ENCODE measurements at regions not wholly inside any gene's neighbourhood (a gene's known extent, or its start where the extent isn't known, plus 50 kb on each side); places are given as distances from the start of the nearest gene placed in this dataset.

DNA sequence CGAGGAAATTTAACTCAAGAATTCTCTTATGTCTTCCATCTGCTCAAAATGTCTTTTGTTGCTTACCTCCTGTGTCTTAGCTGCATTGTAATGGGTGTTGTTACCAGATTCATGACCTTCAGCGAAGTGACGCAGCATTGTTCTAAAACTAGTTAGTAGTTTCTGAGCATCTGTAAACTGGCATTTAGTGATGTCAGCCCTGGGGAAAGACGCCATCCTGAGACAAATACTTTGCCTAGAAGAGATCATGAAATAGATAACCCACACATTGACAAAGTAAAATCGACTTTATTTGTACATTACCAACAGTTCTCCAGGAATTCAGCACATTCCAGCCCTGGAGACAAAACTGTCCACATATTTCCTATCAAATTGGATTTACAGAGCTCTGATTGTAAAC is 87.8 kb downstream of the GPAM start:
- TF ChIP-seq, protein P1, sequence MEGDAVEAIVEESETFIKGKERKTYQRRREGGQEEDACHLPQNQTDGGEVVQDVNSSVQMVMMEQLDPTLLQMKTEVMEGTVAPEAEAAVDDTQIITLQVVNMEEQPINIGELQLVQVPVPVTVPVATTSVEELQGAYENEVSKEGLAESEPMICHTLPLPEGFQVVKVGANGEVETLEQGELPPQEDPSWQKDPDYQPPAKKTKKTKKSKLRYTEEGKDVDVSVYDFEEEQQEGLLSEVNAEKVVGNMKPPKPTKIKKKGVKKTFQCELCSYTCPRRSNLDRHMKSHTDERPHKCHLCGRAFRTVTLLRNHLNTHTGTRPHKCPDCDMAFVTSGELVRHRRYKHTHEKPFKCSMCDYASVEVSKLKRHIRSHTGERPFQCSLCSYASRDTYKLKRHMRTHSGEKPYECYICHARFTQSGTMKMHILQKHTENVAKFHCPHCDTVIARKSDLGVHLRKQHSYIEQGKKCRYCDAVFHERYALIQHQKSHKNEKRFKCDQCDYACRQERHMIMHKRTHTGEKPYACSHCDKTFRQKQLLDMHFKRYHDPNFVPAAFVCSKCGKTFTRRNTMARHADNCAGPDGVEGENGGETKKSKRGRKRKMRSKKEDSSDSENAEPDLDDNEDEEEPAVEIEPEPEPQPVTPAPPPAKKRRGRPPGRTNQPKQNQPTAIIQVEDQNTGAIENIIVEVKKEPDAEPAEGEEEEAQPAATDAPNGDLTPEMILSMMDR (conservative IDR thresholded peaks at IDR 0.05) = no peak
- Mint-ChIP-seq H3K36me3 (ENCODE audit: low read depth) (no peaks in the 10 kb centered on the region), H3K9me3 (peaks cover 14% of the 10 kb centered on the region), H3K4me1 (peaks cover 12% of the 10 kb centered on the region), H3K4me3 (no peak overlapping the region), H3K27me3 (ENCODE audit: low read depth) (peaks cover 11% of the 10 kb centered on the region), H3K27ac (ENCODE audit: unreplicated experiment) (no peak overlapping the region)
- DNase-seq (ENCODE audit: low read depth, low spot score) = no peak

DNA sequence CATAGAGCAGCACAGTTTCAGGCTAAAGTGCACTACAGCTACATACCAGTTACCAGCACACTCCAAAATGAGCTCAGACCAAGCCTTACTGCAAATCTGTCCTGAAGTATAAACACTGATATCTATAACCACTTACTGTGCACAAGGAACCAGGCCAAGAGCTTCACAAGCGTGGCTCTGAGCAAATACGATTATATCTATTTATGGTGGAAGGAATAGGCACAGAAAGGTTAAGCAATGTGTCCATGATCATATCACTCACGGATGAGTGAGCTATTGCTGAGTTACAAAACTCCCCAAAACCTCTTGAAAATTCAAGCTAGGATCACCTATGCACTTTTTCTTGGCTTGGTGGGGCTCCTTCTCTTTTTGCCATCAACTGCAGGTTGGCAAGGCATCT is 84.9 kb downstream of the GPAM start:
- H3K9me3 Mint-ChIP-seq = peaks cover 15% of the 10 kb centered on the region
- peaks cover 8% of the 10 kb centered on the region for H3K4me1 Mint-ChIP-seq
- H3K27ac Mint-ChIP-seq (ENCODE audit: unreplicated experiment) = no peak overlapping the region
- H3K27me3 Mint-ChIP-seq (ENCODE audit: low read depth) = peaks cover 16% of the 10 kb centered on the region
- TF ChIP-seq, protein P1 (conservative IDR thresholded peaks at IDR 0.05) = no peak
- peaks cover 2% of the 10 kb centered on the region for H3K36me3 Mint-ChIP-seq (ENCODE audit: low read depth)
- DNase-seq (ENCODE audit: low read depth, low spot score) = no peak
- H3K4me3 Mint-ChIP-seq = no peak overlapping the region

Measured in neural crest cell (in vitro differentiated cells).